GM12872 (cell line): ENCODE measurements at regions not wholly inside any gene's neighbourhood (a gene's known extent, or its start where the extent isn't known, plus 50 kb on each side); places are given as distances from the start of the nearest gene placed in this dataset.

Experiments
- CTCF ChIP-seq: IDR thresholded peaks from 3 replicates; pipeline ENCODE4 v1.5.1; 2011; ENCODE audit warnings: low read depth, mild to moderate bottlenecking, low read length, moderate library complexity; ENCODE audit not compliant: insufficient read depth

GRCh38 chr10:131025333-131025732 lies 286.2 kb downstream of the TCERG1L start:
- TF ChIP-seq CTCF: no peak

GRCh38 chr10:131027256-131027655 lies 284.3 kb downstream of the TCERG1L start:
- no peak for TF ChIP-seq CTCF

GRCh38 chr10:131031346-131031745 lies 280.2 kb downstream of the TCERG1L start:
- no peak for TF ChIP-seq CTCF

- no peak for TF ChIP-seq CTCF
Observed at GRCh38 chr10:131032329-131033165, 279.0 kb downstream of the TCERG1L start.

- TF ChIP-seq CTCF: no peak
Observed at GRCh38 chr10:131033166-131034085, 278.1 kb downstream of the TCERG1L start.

- TF ChIP-seq CTCF: no peak
Observed at GRCh38 chr10:131034451-131034850, 277.1 kb downstream of the TCERG1L start.

- no peak for TF ChIP-seq CTCF
Observed at GRCh38 chr10:131035779-131036178, 275.7 kb downstream of the TCERG1L start.
